ENCODE measurements at regions not wholly inside any gene's neighbourhood (a gene's known extent, or its start where the extent isn't known, plus 50 kb on each side); places are given as distances from the start of the nearest gene placed in this dataset.

DNA sequence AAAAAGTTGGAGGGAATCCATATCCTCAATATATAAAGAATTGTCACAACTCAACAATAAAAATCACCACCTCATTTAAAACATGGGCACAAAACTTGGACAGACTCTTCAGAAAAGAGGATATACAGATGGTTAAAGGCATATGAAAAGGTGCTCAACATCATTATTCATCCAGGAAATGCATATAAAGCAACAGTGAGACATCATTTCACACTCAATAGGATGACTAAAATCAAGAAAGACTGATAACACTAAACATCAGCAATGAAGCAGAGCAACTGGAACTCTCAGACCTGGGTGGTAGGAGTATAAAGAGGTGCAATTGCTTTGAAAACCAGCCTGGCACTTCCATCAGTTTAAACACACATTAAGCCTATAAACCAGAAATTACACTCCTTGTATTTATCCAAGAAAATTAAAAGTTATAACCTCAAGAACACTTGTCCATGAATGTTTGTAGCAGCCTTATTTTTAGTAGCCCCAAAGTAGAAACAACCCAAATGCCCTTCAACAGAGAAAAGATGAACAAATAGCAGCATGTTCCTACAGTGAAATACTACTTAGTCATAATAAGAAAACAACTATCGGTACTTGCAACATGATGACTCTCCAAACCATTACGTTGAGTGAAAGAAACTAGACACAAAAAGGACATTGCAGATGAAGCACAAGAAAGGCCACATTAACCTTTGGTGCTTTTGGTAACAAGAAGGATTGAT, 79.1 kb upstream of the TANC1 start:
- no peak for DNase-seq (ENCODE audit: low read depth)
- no peak overlapping the region for H3K4me3 ChIP-seq (ENCODE audit: low read depth, low read length)
- TF ChIP-seq, protein P1, sequence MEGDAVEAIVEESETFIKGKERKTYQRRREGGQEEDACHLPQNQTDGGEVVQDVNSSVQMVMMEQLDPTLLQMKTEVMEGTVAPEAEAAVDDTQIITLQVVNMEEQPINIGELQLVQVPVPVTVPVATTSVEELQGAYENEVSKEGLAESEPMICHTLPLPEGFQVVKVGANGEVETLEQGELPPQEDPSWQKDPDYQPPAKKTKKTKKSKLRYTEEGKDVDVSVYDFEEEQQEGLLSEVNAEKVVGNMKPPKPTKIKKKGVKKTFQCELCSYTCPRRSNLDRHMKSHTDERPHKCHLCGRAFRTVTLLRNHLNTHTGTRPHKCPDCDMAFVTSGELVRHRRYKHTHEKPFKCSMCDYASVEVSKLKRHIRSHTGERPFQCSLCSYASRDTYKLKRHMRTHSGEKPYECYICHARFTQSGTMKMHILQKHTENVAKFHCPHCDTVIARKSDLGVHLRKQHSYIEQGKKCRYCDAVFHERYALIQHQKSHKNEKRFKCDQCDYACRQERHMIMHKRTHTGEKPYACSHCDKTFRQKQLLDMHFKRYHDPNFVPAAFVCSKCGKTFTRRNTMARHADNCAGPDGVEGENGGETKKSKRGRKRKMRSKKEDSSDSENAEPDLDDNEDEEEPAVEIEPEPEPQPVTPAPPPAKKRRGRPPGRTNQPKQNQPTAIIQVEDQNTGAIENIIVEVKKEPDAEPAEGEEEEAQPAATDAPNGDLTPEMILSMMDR (conservative IDR thresholded peaks at IDR 0.05; ENCODE audit: low read depth, low read length): no peak

DNA sequence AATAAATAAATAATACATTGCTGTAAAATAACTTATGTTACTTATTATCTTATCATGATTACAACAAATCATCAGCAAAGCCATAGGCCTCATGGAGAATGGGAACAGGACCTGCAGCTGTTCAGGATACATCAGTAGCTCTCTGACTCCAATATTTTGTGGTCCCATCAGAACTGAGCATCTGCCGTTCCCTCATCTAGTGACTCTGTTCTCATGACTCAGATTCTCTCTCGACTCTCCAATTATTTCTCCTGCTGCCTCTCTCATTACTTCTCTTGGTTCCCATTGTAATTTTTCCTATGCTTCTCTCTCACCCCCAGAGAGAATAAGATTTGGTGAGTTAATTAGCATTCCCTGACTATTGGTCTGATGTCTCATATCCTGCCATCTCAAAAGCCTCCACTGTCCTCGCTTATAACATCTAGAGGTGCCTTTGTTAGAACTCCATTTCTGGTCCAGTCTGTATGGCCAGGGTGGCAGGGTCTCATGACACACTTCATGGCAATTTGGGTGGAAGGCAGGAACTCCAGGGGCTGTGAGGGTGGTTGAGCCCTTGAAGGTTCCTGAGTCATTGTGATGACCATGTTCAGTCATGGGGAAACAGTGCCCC, 78.0 kb upstream of the TANC1 start:
- DNase-seq (ENCODE audit: low read depth): no peak
- TF ChIP-seq, protein P1 (conservative IDR thresholded peaks at IDR 0.05; ENCODE audit: low read depth, low read length): no peak
- no peak overlapping the region for H3K4me3 ChIP-seq (ENCODE audit: low read depth, low read length)

DNA sequence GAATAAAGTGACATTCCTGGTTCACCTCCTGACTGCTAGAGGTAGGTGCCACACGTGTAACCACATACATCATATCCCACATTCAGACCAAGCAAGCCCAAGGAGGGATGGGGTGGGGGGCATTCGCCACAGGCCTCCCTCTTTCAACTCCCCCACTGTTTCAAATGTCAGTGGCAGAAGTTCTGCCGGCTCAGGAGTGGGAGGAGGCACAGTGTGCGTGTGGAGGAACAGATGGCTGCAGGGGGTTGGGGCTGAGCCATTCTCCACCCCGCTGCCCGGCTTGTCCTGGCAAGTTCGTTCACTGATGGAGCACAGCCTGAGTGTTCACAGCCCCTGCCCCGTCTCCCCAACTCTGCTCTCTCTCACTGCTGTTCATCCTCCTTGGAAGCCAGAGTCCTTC, 75.4 kb upstream of the TANC1 start:
- TF ChIP-seq, protein P1 (conservative IDR thresholded peaks at IDR 0.05; ENCODE audit: low read depth, low read length): no peak
- no peak for DNase-seq (ENCODE audit: low read depth)
- no peak overlapping the region for H3K4me3 ChIP-seq (ENCODE audit: low read depth, low read length)

DNA sequence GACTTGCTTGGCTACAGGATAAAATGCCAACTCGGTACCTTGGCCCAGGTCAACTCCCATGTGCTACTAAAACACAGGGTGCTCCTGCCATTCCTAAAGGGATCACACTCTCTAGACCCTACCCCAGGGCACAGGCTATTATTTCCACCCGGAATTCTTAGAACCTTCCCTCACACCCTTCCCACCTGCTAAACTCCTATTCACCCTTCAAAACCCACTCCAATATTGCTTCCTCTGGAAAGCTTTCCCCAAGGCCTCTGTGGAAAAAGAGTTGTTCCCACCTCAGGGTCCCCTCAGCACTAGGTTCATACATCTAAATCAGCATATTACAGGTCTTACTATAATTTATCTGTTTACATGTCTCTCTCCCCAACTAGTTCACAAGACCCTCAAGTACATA, 75.0 kb upstream of the TANC1 start:
- no peak overlapping the region for H3K4me3 ChIP-seq (ENCODE audit: low read depth, low read length)
- DNase-seq (ENCODE audit: low read depth): no peak
- TF ChIP-seq, protein P1 (conservative IDR thresholded peaks at IDR 0.05; ENCODE audit: low read depth, low read length): no peak

DNA sequence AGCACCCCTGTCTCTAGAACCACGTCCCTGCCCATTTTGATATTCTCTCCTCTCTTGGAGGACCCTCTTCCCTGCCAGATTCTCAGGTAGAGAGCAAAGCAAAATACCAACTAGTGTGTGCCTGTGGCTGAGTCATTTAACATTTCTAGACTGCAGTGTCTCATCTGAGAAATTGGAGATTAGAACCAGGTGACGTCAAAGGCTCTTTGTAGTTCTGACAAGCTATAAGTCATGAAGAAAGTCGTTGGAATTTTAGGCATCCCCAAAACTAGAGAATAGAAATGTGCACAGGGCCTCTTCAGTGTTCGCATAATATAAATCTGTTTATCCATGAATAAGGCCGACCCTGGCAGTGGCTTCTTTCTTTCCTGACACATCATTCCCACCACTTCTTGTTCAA, 74.4 kb upstream of the TANC1 start:
- TF ChIP-seq, protein P1 (conservative IDR thresholded peaks at IDR 0.05; ENCODE audit: low read depth, low read length): no peak
- no peak overlapping the region for H3K4me3 ChIP-seq (ENCODE audit: low read depth, low read length)
- DNase-seq (ENCODE audit: low read depth): no peak

DNA sequence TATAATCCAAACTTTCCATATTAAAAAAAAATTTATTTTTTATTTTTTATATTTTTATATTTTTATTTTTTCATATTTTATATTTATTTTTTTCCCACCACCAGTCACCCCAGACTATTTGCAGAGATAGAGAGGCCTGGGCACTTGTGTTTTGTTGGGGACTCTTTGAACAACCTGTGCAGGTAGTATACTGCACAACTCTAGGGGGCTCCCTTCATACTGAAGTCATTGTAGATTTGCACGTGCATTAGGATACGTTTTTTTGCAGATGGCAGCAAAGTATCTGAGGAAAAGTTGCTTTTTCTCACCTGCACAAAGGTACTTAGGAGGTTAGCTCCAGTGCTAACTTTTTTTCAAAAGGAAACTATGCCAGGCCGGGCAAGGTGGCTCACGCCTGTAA, 73.9 kb upstream of the TANC1 start:
- no peak for DNase-seq (ENCODE audit: low read depth)
- no peak overlapping the region for H3K4me3 ChIP-seq (ENCODE audit: low read depth, low read length)
- TF ChIP-seq, protein P1 (conservative IDR thresholded peaks at IDR 0.05; ENCODE audit: low read depth, low read length): peak; percentile 26

DNA sequence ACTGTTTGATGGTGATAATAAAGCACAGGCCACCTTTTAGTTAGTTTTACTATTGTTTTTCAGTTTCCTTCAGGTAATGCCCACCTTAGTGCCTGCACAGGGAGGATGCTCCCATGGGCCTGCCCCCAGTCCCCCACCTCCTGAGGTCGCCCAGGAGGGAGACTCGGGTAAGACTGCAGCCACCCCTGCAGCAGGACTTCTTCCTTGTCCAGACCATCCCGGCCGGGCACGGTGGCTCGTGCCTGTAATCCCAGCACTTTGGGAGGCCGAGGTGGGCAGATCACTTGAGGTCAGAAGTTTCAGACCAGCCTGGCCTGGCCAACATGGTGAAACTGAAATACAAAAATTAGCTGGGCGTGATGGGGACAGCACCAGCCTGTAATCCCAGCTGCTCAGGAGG, 68.1 kb upstream of the TANC1 start:
- DNase-seq (ENCODE audit: low read depth): no peak
- no peak overlapping the region for H3K4me3 ChIP-seq (ENCODE audit: low read depth, low read length)
- TF ChIP-seq, protein P1 (conservative IDR thresholded peaks at IDR 0.05; ENCODE audit: low read depth, low read length): no peak
